ENCODE measurements at regions not wholly inside any gene's neighbourhood (a gene's known extent, or its start where the extent isn't known, plus 50 kb on each side); places are given as distances from the start of the nearest gene placed in this dataset.

DNA sequence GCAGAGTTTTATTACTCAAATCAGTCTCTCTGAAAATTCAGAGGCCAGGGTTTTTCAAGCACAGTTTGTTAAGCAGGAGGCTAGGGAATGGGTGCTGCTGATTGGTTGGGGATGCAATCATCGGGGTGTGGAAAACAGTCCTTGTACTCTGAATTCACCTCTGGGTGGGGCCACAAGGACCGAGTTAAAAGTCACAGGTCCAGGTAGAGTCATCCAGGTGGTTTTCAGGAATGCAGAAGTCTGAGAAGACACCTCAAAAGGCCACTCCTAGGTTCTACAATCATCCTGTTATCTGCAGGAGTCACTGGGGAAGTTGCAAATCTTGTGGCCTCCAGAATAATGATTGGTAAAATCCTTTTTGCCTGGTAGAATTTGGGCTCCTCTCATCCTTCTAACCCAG lies 371.2 kb upstream of the SULF2 start:
- Histone ChIP-seq H2BK15ac (ENCODE audit: low read depth, poor library complexity, severe bottlenecking) (no peak overlapping the region), H3K9ac (ENCODE audit: low read length) (no peak overlapping the region), H3K4me2 (ENCODE audit: low read length, poor library complexity, severe bottlenecking) (no peak overlapping the region), H3K4ac (ENCODE audit: low read depth in 1 of 2, low read length in 2 of 2) (no peak overlapping the region), H3K79me1 (replicated peaks; ENCODE audit: low read length, poor library complexity, severe bottlenecking) (no peaks in the 10 kb centered on the region), H4K91ac (ENCODE audit: low read length) (no peak overlapping the region), H3K4me1 (ENCODE audit: control insufficient read depth, insufficient read depth, low read depth, low read length) (no peaks in the 10 kb centered on the region), H2AK5ac (ENCODE audit: low read length, severe bottlenecking) (no peak overlapping the region), H3K36me3 (ENCODE audit: control insufficient read depth in 1 of 2, insufficient read depth in 2 of 2, low read depth in 1 of 2, low read length in 2 of 2) (no peaks in the 10 kb centered on the region), H3K14ac (ENCODE audit: low read length in 2 of 2) (no peak overlapping the region), H4K8ac (ENCODE audit: low read length) (no peak overlapping the region), H3K27me3 (ENCODE audit: control insufficient read depth in 1 of 2, insufficient read depth in 1 of 2, low read length in 2 of 2) (peaks cover 39 to 74% of the 10 kb centered on the region in 2 experiments), H2BK12ac (ENCODE audit: low read length in 2 of 2) (no peak overlapping the region), H2AFZ (ENCODE audit: low read depth, low read length) (no peak overlapping the region), H3K18ac (ENCODE audit: low read depth in 1 of 2, low read length in 2 of 2) (no peak overlapping the region), H3K27ac (ENCODE audit: low read length, poor library complexity, severe bottlenecking) (no peak overlapping the region), H2BK120ac (ENCODE audit: low read depth, low read length) (no peak overlapping the region), H3K9me3 (ENCODE audit: control insufficient read depth, low read length) (peaks cover 17% of the 10 kb centered on the region), H3K23ac (ENCODE audit: low read length in 2 of 2) (no peak overlapping the region), H2BK5ac (ENCODE audit: low read depth, low read length, poor library complexity, severe bottlenecking) (no peak overlapping the region), H3K4me3 (ENCODE audit: insufficient read depth in 1 of 2, low read depth in 1 of 2, low read length in 2 of 2) (no peak overlapping the region)
- 75% methylated on average over 2 of the region's 2 CpGs for WGBS
- no peak for DNase-seq

GRCh38 chr20:48155268-48155667 lies 370.0 kb upstream of the SULF2 start:
- no peaks in the 10 kb centered on the region for H3K36me3 ChIP-seq (ENCODE audit: control insufficient read depth in 1 of 2, insufficient read depth in 2 of 2, low read depth in 1 of 2, low read length in 2 of 2)
- no peak overlapping the region for H3K4me3 ChIP-seq (ENCODE audit: insufficient read depth in 1 of 2, low read depth in 1 of 2, low read length in 2 of 2)
- no peak overlapping the region for H2BK5ac ChIP-seq (ENCODE audit: low read depth, low read length, poor library complexity, severe bottlenecking)
- H2BK15ac ChIP-seq (ENCODE audit: low read depth, poor library complexity, severe bottlenecking) = no peak overlapping the region
- no peak overlapping the region for H4K8ac ChIP-seq (ENCODE audit: low read length)
- H2BK120ac ChIP-seq (ENCODE audit: low read depth, low read length) = no peak overlapping the region
- 88% methylated on average over 9 of the region's 9 CpGs for WGBS
- H3K79me1 ChIP-seq (replicated peaks; ENCODE audit: low read length, poor library complexity, severe bottlenecking) = no peaks in the 10 kb centered on the region
- peaks cover 17% of the 10 kb centered on the region for H3K9me3 ChIP-seq (ENCODE audit: control insufficient read depth, low read length)
- H3K4me1 ChIP-seq (ENCODE audit: control insufficient read depth, insufficient read depth, low read depth, low read length) = no peaks in the 10 kb centered on the region
- no peak overlapping the region for H3K4me2 ChIP-seq (ENCODE audit: low read length, poor library complexity, severe bottlenecking)
- H3K27me3 ChIP-seq (ENCODE audit: control insufficient read depth in 1 of 2, insufficient read depth in 1 of 2, low read length in 2 of 2) = peaks cover 37 to 78% of the 10 kb centered on the region in 2 experiments
- H2AFZ ChIP-seq (ENCODE audit: low read depth, low read length) = no peak overlapping the region
- no peak overlapping the region for H2BK12ac ChIP-seq (ENCODE audit: low read length in 2 of 2)
- H4K91ac ChIP-seq (ENCODE audit: low read length) = no peak overlapping the region
- no peak overlapping the region for H3K23ac ChIP-seq (ENCODE audit: low read length in 2 of 2)
- DNase-seq = no peak
- H3K9ac ChIP-seq (ENCODE audit: low read length) = no peak overlapping the region
- H3K14ac ChIP-seq (ENCODE audit: low read length in 2 of 2) = no peak overlapping the region
- H3K4ac ChIP-seq (ENCODE audit: low read depth in 1 of 2, low read length in 2 of 2) = no peak overlapping the region
- no peak overlapping the region for H2AK5ac ChIP-seq (ENCODE audit: low read length, severe bottlenecking)
- no peak overlapping the region for H3K18ac ChIP-seq (ENCODE audit: low read depth in 1 of 2, low read length in 2 of 2)
- H3K27ac ChIP-seq (ENCODE audit: low read length, poor library complexity, severe bottlenecking) = no peak overlapping the region

- no peak overlapping the region for H4K8ac ChIP-seq (ENCODE audit: low read length)
- no peak overlapping the region for H2BK5ac ChIP-seq (ENCODE audit: low read depth, low read length, poor library complexity, severe bottlenecking)
- no peak overlapping the region for H4K91ac ChIP-seq (ENCODE audit: low read length)
- H2BK12ac ChIP-seq (ENCODE audit: low read length in 2 of 2) = no peak overlapping the region
- no peak overlapping the region for H2AFZ ChIP-seq (ENCODE audit: low read depth, low read length)
- H3K4me1 ChIP-seq (ENCODE audit: control insufficient read depth, insufficient read depth, low read depth, low read length) = no peaks in the 10 kb centered on the region
- no peak overlapping the region for H3K4me3 ChIP-seq (ENCODE audit: insufficient read depth in 1 of 2, low read depth in 1 of 2, low read length in 2 of 2)
- DNase-seq = no peak
- peaks cover 34 to 82% of the 10 kb centered on the region in 2 experiments for H3K27me3 ChIP-seq (ENCODE audit: control insufficient read depth in 1 of 2, insufficient read depth in 1 of 2, low read length in 2 of 2)
- no peak overlapping the region for H3K4ac ChIP-seq (ENCODE audit: low read depth in 1 of 2, low read length in 2 of 2)
- no peak overlapping the region for H3K18ac ChIP-seq (ENCODE audit: low read depth in 1 of 2, low read length in 2 of 2)
- no peak overlapping the region for H3K4me2 ChIP-seq (ENCODE audit: low read length, poor library complexity, severe bottlenecking)
- H3K9ac ChIP-seq (ENCODE audit: low read length) = no peak overlapping the region
- H3K14ac ChIP-seq (ENCODE audit: low read length in 2 of 2) = no peak overlapping the region
- H2BK120ac ChIP-seq (ENCODE audit: low read depth, low read length) = no peak overlapping the region
- H2BK15ac ChIP-seq (ENCODE audit: low read depth, poor library complexity, severe bottlenecking) = no peak overlapping the region
- H3K36me3 ChIP-seq (ENCODE audit: control insufficient read depth in 1 of 2, insufficient read depth in 2 of 2, low read depth in 1 of 2, low read length in 2 of 2) = no peaks in the 10 kb centered on the region
- H3K27ac ChIP-seq (ENCODE audit: low read length, poor library complexity, severe bottlenecking) = no peak overlapping the region
- H2AK5ac ChIP-seq (ENCODE audit: low read length, severe bottlenecking) = no peak overlapping the region
- no peaks in the 10 kb centered on the region for H3K79me1 ChIP-seq (replicated peaks; ENCODE audit: low read length, poor library complexity, severe bottlenecking)
- H3K23ac ChIP-seq (ENCODE audit: low read length in 2 of 2) = no peak overlapping the region
- peaks cover 17% of the 10 kb centered on the region for H3K9me3 ChIP-seq (ENCODE audit: control insufficient read depth, low read length)
- 80% methylated on average over 11 of the region's 14 CpGs for WGBS
Observed at GRCh38 chr20:48154040-48154765, 368.9 kb upstream of the SULF2 start.

GRCh38 chr20:48153523-48153922 lies 368.2 kb upstream of the SULF2 start:
- Histone ChIP-seq H3K9me3 (ENCODE audit: control insufficient read depth, low read length) (peaks cover 17% of the 10 kb centered on the region), H3K4me3 (ENCODE audit: insufficient read depth in 1 of 2, low read depth in 1 of 2, low read length in 2 of 2) (no peak overlapping the region), H3K9ac (ENCODE audit: low read length) (no peak overlapping the region), H3K4me2 (ENCODE audit: low read length, poor library complexity, severe bottlenecking) (no peak overlapping the region), H4K91ac (ENCODE audit: low read length) (no peak overlapping the region), H2BK15ac (ENCODE audit: low read depth, poor library complexity, severe bottlenecking) (no peak overlapping the region), H2BK5ac (ENCODE audit: low read depth, low read length, poor library complexity, severe bottlenecking) (no peak overlapping the region), H3K4me1 (ENCODE audit: control insufficient read depth, insufficient read depth, low read depth, low read length) (no peaks in the 10 kb centered on the region), H3K27ac (ENCODE audit: low read length, poor library complexity, severe bottlenecking) (no peak overlapping the region), H4K8ac (ENCODE audit: low read length) (no peak overlapping the region), H2AK5ac (ENCODE audit: low read length, severe bottlenecking) (no peak overlapping the region), H3K79me1 (replicated peaks; ENCODE audit: low read length, poor library complexity, severe bottlenecking) (no peaks in the 10 kb centered on the region), H3K23ac (ENCODE audit: low read length in 2 of 2) (no peak overlapping the region), H3K4ac (ENCODE audit: low read depth in 1 of 2, low read length in 2 of 2) (no peak overlapping the region), H2BK120ac (ENCODE audit: low read depth, low read length) (no peak overlapping the region), H3K27me3 (ENCODE audit: control insufficient read depth in 1 of 2, insufficient read depth in 1 of 2, low read length in 2 of 2) (peaks cover 37 to 79% of the 10 kb centered on the region in 2 experiments), H3K36me3 (ENCODE audit: control insufficient read depth in 1 of 2, insufficient read depth in 2 of 2, low read depth in 1 of 2, low read length in 2 of 2) (no peaks in the 10 kb centered on the region), H3K14ac (ENCODE audit: low read length in 2 of 2) (no peak overlapping the region), H2AFZ (ENCODE audit: low read depth, low read length) (no peak overlapping the region), H3K18ac (ENCODE audit: low read depth in 1 of 2, low read length in 2 of 2) (no peak overlapping the region), H2BK12ac (ENCODE audit: low read length in 2 of 2) (no peak overlapping the region)
- no peak for DNase-seq
- WGBS = 85% methylated on average over 3 of the region's 3 CpGs
